Activated CD8-positive, alpha-beta memory T cell treated with anti-CD3 and anti-CD28 coated beads, Interleukin-2, amount 10 ng/mL, durations not matched to agents 7 days and 5 days (primary cell): ENCODE measurements at regions not wholly inside any gene's neighbourhood (a gene's known extent, or its start where the extent isn't known, plus 50 kb on each side); places are given as distances from the start of the nearest gene placed in this dataset.
"Not testable (repeated sequence)": the region's sequence is repeated elsewhere in the genome, so short reads cannot be mapped to it uniquely, and the experiment has no call there.

Source experiments
- ATAC-seq: fragments of 150-1000 bp; cut with Tn5 transposase; one replicate; pipeline ENCODE4 v1.10.0; 2021; ENCODE audit warnings: moderate library complexity
- CTCF ChIA-PET: fragments of 350-600 bp; sonication (Branson Sonifier 250); formaldehyde crosslinking; loops from one replicate; lab custom pipeline; 2021; ENCODE audit warnings: antibody characterized with exemption; lab: Charles Lee
- DNase-seq: peaks from one replicate; pipeline ENCODE4 v3.0.0-alpha.2; 2020
- H3K27ac Mint-ChIP-seq: one replicate; pipeline ENCODE4 v1.8.0; 2021; ENCODE audit warnings: mild to moderate bottlenecking, mixed read lengths
- H3K27me3 Mint-ChIP-seq: one replicate; pipeline ENCODE4 v1.8.0; 2021; ENCODE audit warnings: mixed read lengths
- H3K36me3 Mint-ChIP-seq: one replicate; pipeline ENCODE4 v1.8.0; 2021; ENCODE audit warnings: mild to moderate bottlenecking, mixed read lengths
- H3K4me1 Mint-ChIP-seq: one replicate; pipeline ENCODE4 v1.8.0; 2021; ENCODE audit warnings: mixed read lengths
- H3K4me3 Mint-ChIP-seq: one replicate; pipeline ENCODE4 v1.8.0; 2021; ENCODE audit warnings: mild to moderate bottlenecking, moderate library complexity, mixed read lengths
- H3K9me3 Mint-ChIP-seq: one replicate; pipeline ENCODE4 v1.8.0; 2022; ENCODE audit warnings: low read depth, mixed read lengths

DNA sequence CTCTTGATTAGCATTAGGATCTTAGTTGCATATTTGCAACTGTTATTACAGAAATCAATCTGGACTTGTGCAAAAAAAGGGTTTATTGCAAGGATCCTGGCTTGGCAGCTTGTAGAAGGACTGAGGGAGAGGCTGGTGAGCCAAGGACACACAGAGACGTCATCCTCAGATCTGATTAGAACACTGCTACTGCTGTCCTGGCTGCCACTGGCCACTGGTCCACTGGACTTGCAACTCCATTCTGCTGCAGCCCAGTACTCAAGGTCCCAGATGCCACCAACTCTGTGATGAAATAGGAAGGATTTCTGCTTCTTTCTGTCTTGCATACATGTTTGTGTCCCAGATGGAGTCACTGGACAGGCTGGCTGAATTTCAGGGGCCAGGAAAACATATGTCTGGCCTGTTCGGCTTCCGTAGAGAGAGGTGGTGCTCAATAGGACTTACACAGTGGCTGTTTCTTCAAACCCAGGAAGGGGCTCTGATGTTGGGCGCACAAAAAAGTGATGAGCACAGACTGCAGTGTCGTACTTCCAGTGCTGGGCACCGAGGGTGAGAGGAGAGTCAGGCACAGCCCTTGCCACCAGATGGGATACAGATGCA, 68.9 kb upstream of the SH3PXD2B start:
- CTCF ChIA-PET, result interaction anchor here (0.7 kb wide), 1 partner anchor 843 kb away, joined by 3 read pairs; no protein-coding TSS in a partner anchor
- H3K9me3 Mint-ChIP-seq, result no peaks in the 10 kb centered on the region
- no peaks in the 10 kb centered on the region for H3K36me3 Mint-ChIP-seq
- no peak for ATAC-seq
- peaks cover 16% of the 10 kb centered on the region for H3K27me3 Mint-ChIP-seq
- no peak overlapping the region for H3K27ac Mint-ChIP-seq
- H3K4me3 Mint-ChIP-seq, result no peak overlapping the region
- no peaks in the 10 kb centered on the region for H3K4me1 Mint-ChIP-seq
- DNase-seq, result peak; percentile 5

DNA sequence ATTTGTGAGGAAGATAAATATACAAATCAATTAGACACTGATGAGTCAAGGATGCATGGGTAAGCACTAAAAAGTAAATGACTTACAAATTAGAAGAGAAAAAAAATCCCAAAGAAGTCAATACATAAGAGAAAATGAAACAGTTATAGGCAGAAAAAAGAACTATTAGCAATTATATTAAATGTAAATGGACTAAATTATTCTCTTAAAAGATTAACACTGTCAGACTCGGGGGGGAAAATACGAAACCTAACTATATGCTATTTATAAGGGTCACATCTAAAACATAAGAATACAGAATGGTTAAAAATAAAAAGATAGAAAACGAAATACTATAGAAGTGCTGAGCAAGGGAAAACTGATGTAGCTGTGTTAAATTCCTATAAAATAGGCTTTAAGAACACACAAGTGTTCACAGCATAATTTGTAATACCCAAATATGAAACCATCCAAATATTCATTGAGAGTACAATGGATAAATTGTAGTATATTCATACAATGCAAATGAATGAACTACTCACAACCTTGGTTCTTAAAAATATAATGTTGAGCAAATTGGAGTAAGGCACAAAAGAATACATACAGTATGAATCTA, 67.1 kb upstream of the SH3PXD2B start:
- H3K4me3 Mint-ChIP-seq, result no peak overlapping the region
- no peaks in the 10 kb centered on the region for H3K36me3 Mint-ChIP-seq
- H3K27me3 Mint-ChIP-seq, result peaks cover 23% of the 10 kb centered on the region
- DNase-seq (no peak), ATAC-seq (no peak)
- H3K27ac Mint-ChIP-seq, result no peak overlapping the region
- no peaks in the 10 kb centered on the region for H3K4me1 Mint-ChIP-seq
- no peaks in the 10 kb centered on the region for H3K9me3 Mint-ChIP-seq
- CTCF ChIA-PET, result no interaction called here

DNA sequence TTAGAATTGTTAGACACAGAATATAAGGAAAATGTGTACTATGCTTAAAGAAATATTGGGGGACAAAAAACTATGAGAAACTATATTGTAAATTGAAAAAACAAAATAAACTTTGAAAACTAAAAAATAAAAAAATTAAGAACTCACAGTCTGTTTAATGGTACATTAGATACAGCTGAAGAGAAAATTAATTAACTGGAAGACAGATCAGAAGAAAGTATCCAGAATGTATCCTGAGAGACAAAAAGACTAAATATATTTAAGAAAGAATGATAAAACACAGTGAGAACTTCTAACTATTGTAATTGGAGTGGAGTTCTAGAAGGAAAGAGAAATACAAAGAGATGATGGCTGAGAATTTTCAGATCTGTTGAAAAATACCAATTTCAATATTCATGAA, 57.6 kb upstream of the SH3PXD2B start:
- no peak for ATAC-seq
- H3K4me1 Mint-ChIP-seq, result no peaks in the 10 kb centered on the region
- CTCF ChIA-PET, result no interaction called here
- no peak overlapping the region for H3K27ac Mint-ChIP-seq
- no peak for DNase-seq
- H3K27me3 Mint-ChIP-seq, result peaks cover 19% of the 10 kb centered on the region
- peaks cover 8% of the 10 kb centered on the region for H3K9me3 Mint-ChIP-seq
- no peaks in the 10 kb centered on the region for H3K36me3 Mint-ChIP-seq
- H3K4me3 Mint-ChIP-seq, result no peak overlapping the region

DNA sequence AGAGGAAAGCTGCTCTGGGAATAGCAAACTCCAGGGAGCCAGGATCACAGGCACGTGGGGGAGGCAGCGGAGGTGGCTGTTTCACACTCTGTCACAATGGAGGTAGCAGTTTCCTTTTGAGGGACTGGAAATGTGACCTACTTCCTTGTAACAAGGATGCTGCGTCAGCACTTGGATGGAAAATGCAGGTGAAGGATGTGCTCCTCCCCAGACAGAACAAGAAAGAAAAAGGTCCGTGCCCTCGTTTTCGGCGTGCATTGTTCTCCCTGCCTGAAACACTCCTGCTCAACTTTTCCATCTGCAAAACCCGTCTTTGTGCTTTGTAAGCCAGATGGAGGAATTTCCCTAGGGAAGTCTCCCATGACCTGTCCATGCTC, 55.1 kb upstream of the SH3PXD2B start:
- no peaks in the 10 kb centered on the region for H3K36me3 Mint-ChIP-seq
- H3K4me1 Mint-ChIP-seq, result no peaks in the 10 kb centered on the region
- peaks cover 8% of the 10 kb centered on the region for H3K27me3 Mint-ChIP-seq
- ATAC-seq (no peak), DNase-seq (peak; percentile 36)
- no peak overlapping the region for H3K27ac Mint-ChIP-seq
- H3K9me3 Mint-ChIP-seq, result peaks cover 8% of the 10 kb centered on the region
- CTCF ChIA-PET, result no interaction called here
- no peak overlapping the region for H3K4me3 Mint-ChIP-seq

DNA sequence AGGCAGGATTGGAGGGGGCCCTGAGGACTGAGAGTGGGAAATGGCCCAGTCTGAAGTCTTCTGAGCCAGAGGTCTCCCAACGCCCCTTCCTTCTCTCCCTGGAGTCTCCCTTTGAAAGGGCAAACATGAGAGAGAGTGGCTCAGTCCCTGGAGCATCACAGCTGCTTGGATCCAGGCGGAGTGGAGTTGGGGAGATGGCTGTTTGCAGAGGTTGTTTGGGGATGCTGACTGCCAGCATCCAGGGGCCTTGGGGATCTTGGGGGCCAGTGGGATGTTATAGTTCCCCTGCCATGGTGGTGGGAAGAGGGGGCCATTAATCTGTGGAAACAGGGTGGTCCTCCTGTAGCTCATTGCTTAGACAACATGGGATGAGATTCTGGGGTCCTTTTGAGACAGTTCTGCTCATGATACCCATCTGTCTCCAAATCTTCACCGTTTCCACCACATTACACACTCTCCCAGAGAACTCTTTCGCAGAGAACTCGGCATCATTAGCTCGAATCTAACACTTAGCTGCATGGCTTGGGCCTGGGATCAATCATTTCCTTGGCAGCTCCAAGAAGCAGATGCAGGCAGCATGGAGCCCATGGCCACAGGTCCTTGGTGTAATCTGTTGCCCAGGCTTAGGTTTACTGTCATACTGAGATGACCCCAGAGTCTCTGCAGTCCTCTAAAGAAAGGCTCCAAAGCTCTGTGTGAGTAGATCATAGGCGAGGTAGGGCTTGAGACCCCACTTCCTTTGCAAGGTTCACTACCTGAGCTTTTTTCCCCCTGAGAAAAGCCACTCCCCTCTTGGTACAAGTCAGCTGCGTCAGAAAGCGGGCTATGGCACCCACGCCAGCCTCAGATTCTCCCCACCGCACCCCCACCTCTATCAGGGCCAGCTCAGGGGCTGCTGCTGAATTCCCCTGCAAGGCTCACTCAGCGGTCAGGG, 54.4 kb upstream of the SH3PXD2B start:
- ATAC-seq, result no peak
- CTCF ChIA-PET, result no interaction called here
- H3K27ac Mint-ChIP-seq, result no peak overlapping the region
- H3K36me3 Mint-ChIP-seq, result no peaks in the 10 kb centered on the region
- H3K27me3 Mint-ChIP-seq, result peaks cover 2% of the 10 kb centered on the region
- H3K4me1 Mint-ChIP-seq, result no peaks in the 10 kb centered on the region
- peak; percentile 27 for DNase-seq
- H3K4me3 Mint-ChIP-seq, result no peak overlapping the region
- peaks cover 8% of the 10 kb centered on the region for H3K9me3 Mint-ChIP-seq

DNA sequence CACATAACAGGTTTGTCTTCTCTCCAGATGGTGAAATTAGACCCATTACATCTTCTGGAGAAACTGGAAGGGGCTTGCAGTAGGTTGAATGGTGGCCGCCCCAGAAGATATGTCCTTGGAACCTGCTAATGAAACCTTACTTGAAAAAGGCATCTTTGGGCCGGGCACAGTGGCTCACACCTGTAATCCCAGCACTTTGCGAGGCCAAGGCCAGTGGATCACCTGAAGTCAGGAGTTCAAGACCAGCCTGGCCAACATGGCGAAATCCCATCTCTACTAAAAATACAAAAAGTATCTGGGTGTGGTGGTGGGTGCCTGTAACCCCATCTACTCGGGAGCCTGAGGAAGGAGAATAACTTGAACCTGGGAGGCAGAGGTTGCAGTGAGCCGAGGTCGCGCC, 53.2 kb upstream of the SH3PXD2B start:
- peak; percentile 12 for DNase-seq
- H3K4me1 Mint-ChIP-seq, H3K9me3 Mint-ChIP-seq, H3K27ac Mint-ChIP-seq, H3K27me3 Mint-ChIP-seq, ATAC-seq, H3K36me3 Mint-ChIP-seq, H3K4me3 Mint-ChIP-seq, CTCF ChIA-PET: not testable (repeated sequence)

DNA sequence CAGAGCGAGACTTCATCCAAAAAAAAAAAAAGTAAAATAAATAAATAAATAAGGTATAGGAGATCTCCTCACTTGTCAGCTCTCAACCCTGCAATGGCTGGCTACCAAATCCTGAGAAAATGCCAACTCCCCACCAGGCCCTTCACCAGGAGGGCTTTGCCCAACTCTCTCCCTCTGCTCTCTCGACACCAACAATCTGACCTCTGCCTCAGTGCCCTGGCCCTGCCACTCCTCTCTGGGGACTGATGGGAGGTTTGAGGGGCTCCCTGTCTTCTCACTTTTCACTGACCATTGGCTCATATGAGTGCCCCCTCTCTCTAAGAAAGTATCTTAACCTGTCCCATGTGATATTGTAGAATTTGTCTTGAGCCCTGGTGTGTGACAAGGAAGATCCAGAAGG, 52.6 kb upstream of the SH3PXD2B start:
- Mint-ChIP-seq H3K27ac (no peak overlapping the region), H3K27me3 (no peaks in the 10 kb centered on the region), H3K4me3 (no peak overlapping the region), H3K36me3 (no peaks in the 10 kb centered on the region), H3K9me3 (peaks cover 4% of the 10 kb centered on the region), H3K4me1 (no peaks in the 10 kb centered on the region)
- ATAC-seq (no peak), DNase-seq (peak; percentile 16)
- CTCF ChIA-PET, result no interaction called here

DNA sequence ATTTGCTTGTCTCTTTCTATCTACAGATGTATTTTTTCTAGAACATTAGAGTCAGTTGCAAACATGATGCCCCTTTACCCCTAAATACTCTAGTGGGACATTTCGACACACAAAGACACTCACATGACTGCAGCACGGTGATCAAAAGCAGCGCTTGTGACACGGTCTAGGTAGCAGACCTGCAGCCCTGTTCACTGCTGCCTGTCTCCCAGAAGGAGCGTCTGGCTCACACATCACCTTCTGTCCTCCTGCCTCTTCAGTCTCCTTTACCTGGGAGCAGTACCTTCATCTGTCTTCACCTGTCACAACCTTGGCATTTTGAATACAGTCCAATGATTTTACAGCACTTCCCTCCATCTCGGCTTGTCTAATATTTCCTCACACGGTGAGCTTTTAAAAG, 51.9 kb upstream of the SH3PXD2B start:
- DNase-seq (peak; percentile 16), ATAC-seq (no peak)
- Mint-ChIP-seq H3K4me1 (no peaks in the 10 kb centered on the region), H3K27me3 (no peaks in the 10 kb centered on the region), H3K9me3 (peaks cover 3% of the 10 kb centered on the region), H3K27ac (no peak overlapping the region), H3K36me3 (no peaks in the 10 kb centered on the region), H3K4me3 (no peak overlapping the region)
- CTCF ChIA-PET, result no interaction called here

DNA sequence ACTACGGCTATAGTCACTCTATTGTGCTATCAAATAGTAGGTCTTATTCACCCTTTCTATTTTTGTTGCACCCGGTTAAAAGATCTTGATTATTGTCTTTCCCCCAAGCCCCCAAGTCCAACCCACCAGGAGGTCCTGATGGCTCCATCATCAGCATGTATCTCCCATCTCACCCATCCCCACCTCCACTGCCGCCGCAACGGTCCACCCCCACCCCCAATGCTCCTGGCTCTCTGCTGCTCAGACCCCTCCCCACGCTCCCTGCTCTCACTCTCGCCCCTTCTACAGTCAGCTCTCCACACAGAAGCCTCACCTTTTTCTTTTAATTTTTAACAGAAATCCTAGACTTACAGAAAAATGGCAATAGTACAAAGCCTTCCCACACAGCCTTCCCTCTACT, 51.5 kb upstream of the SH3PXD2B start:
- H3K9me3 Mint-ChIP-seq, result no peaks in the 10 kb centered on the region
- H3K4me3 Mint-ChIP-seq, result no peak overlapping the region
- no peak overlapping the region for H3K27ac Mint-ChIP-seq
- no peaks in the 10 kb centered on the region for H3K27me3 Mint-ChIP-seq
- DNase-seq (peak; percentile 18), ATAC-seq (no peak)
- no peaks in the 10 kb centered on the region for H3K36me3 Mint-ChIP-seq
- CTCF ChIA-PET, result no interaction called here
- H3K4me1 Mint-ChIP-seq, result no peaks in the 10 kb centered on the region

DNA sequence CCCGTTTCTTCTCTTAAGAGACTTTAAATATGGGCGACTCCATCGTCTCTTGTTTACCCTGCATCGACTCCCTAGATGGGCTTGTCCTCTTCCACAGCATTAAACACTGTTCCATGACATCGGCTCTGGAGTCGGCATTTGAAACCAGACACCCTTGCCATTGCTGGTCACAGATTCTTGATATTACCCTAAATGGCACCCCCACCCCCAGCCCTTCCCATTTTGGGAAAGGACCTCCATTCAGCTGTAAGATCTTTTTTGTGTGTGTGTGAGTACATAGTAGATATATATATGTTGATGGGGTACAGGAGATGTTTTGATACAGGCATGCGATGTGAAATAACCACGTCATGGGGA, 51.1 kb upstream of the SH3PXD2B start:
- ATAC-seq (no peak), DNase-seq (peak; percentile 23)
- Mint-ChIP-seq H3K9me3 (no peaks in the 10 kb centered on the region), H3K27ac (no peak overlapping the region), H3K36me3 (no peaks in the 10 kb centered on the region), H3K4me3 (no peak overlapping the region), H3K27me3 (no peaks in the 10 kb centered on the region), H3K4me1 (no peaks in the 10 kb centered on the region)
- CTCF ChIA-PET, result no interaction called here

DNA sequence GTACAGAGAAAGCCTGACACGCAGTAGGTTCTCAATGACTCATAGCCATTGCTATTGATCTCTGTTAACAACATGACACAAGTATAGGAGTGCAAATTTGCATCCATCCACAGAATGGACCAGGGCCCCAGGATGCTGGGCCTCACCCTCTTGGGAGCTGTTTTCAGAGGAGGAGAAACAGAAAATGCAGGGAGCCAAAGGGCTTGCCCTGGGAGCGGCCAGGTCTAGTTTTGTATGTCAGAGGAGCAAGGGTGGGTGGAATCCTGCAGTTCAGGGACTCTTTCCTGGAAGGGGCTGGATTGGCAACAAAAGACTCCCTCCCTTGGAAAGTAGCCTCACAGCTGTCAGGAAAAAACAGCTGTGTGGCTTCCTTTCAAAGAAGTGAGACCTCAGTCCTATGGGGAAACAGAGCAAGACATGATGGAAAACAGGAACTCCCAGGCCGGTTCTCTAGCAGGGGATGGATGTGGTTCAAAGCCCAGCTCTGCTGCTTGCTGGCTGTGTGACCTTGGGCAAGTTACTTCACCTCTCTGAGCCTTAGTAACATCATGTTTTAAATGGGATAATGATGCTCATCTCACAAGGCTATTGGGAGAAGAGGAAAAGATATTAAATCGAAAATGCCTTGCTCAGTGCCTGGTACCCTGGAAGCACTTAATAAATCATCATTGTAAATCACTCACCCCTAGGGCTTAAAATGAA, 50.5 kb upstream of the SH3PXD2B start:
- ATAC-seq (no peak), DNase-seq (peak; percentile 31)
- Mint-ChIP-seq H3K9me3 (no peaks in the 10 kb centered on the region), H3K27me3 (no peaks in the 10 kb centered on the region), H3K27ac (no peak overlapping the region), H3K4me3 (no peak overlapping the region), H3K4me1 (no peaks in the 10 kb centered on the region), H3K36me3 (no peaks in the 10 kb centered on the region)
- CTCF ChIA-PET, result no interaction called here

DNA sequence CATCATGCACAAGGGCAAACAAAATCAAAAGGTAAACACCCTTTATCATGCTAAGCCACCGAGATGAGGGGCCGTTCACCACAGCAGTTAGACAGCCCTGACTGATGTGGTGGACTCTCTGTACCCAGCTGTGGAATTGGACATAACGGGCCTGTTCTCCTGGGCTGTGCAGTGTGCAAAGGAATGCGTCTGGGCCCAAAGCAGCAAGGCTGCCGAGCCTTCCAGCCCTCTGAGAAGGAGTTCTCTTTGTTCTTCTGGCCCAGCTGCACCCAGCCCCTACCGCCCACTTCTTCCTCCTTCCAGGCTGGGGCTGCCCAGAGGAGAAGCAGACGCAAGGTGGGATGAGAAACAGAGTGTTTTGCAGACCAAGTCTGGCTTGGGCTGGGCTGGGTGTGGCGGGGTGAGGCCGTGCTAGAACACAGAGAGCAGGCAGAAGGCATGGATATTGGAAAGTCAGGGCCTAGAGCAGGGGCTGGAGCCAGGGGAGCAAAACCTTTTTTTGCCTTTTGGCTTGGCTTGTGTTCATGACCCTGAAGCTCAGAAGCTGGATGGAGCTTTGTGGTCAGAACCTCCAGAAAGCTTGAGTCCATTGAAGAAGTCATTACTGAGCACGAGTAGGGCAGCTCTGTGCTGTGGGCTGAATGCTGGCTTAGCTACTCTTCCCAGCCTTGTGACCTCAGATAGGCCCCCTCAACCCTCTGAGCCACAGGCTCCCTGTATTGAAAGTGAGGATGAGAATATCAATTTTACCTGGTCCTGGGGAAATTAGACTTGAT, 49.8 kb upstream of the SH3PXD2B start:
- Mint-ChIP-seq H3K27me3 (no peaks in the 10 kb centered on the region), H3K36me3 (no peaks in the 10 kb centered on the region), H3K27ac (no peak overlapping the region), H3K9me3 (no peaks in the 10 kb centered on the region), H3K4me1 (no peaks in the 10 kb centered on the region), H3K4me3 (no peak overlapping the region)
- peak; percentile 5 for DNase-seq
- CTCF ChIA-PET, result no interaction called here
- ATAC-seq, result no peak
